ENCODE measurements at regions not wholly inside any gene's neighbourhood (a gene's known extent, or its start where the extent isn't known, plus 50 kb on each side); places are given as distances from the start of the nearest gene placed in this dataset.

DNA sequence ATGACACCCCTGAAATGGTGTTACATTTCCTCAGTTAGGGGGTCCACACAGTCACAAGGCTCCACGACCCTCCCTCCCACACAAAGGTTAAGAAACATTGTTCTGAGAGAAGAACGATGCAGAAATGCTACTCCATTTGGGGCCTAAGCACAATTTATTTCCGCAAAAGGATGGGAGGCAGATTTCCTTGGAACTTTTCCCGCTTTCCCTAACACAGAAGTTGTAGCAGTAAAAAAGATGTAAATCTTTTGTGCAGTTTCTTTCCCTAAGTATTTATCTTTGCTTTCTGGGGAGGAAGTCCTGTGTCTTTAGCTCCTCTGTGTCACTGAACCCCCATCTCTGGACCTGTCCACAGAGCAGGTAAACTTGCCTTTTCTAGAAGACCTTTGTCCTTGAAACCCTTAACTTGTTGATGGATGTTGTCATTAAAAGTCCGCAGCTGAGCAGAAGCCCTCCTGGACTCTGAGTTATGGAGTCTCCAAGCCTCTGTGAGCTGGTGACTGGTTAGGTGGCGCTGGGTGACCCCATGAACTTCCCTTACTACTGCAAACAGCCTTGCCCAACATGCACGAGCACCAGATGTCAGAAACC is 67.2 kb upstream of the SHISA3 start:
- DNase-seq (ENCODE audit: low read depth in 2 of 2): no peak

DNA sequence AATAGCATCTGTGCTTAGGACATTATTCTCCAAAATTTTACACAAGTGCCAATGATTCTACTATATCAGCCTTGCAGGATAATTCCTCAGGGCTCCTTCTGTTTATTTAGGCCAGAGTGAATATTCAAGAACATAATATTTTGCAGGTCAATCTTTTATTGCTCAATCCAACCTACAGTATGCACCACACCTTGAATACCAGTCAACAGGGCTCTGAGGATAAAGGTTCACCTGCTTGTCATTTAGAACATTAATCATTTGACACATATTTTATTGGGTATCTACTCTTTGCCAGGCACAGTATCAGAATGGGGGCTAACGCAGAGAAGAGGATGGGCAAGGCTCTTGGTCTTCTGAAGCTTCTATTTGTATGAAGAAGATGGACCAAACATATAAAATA is 66.2 kb upstream of the SHISA3 start:
- DNase-seq (ENCODE audit: low read depth in 2 of 2): no peak

DNA sequence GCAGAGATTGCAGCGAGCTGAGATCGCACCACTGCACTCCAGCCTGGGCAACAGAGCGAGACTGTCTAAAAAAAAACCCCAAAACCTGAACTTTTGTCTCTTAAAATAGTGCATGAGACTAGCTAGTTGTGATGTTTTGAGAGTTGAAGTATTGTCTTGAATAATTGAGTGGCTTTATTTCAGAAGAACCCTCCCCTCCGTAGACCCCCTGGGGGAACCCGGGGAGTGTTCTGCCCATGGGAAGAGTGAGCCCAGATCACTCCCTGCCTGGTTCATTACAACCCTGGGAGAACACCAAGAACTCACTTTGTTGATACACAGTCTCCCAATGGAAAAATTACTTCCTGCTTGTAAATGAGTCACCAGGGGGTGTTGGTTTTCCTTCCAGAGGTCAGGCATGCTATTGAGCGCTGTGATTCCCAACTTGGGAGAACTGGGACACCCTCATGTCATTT is 65.3 kb upstream of the SHISA3 start:
- DNase-seq (ENCODE audit: low read depth in 2 of 2): no peak

DNA sequence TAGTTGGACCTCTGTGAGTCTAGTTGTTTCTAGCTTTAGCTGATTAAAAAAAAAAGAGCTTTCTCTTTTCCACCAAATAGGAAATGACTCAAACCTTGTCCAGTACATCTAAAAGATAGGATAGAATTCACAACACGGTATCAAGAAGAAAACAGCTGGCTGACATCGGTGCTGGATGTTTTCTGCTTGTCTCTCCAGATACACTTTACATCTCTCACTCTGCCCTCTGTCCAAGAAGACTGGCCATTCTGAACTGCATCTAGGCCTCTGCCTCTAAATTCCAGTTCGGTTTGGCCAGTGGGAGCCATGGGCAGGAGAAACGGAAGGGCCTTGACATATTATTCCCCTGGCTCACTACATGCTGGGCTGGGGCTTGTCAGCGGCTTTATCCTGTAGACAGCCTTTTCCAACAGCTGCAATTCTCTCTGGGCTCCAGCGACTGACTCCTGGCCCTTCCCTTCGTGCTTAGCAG is 57.3 kb upstream of the SHISA3 start:
- DNase-seq (ENCODE audit: low read depth in 2 of 2): no peak

DNA sequence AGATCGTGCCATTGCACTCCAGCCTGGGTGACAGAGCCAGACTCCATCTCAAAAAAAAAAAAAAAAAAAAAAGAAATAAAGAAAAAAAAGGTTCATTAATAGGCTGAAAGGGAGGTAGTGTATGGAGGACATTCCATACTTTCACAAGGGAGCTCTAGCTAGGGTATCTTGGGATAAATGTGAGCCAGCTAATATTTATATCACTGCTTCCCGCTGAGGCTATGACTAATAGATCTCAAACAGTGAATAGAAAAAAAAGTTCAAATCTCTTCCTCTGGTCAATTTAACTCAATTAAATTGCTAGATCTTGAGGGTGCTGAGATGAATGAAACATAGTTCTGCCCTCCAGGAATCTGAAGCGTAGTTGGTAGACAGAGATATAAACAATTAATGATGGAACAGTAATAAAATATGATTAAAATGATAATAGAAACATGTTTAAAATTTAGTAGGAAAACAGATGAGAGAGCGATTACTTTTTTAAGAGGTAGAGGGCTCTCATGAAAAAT is 55.7 kb upstream of the SHISA3 start:
- DNase-seq (ENCODE audit: low read depth in 2 of 2): no peak

DNA sequence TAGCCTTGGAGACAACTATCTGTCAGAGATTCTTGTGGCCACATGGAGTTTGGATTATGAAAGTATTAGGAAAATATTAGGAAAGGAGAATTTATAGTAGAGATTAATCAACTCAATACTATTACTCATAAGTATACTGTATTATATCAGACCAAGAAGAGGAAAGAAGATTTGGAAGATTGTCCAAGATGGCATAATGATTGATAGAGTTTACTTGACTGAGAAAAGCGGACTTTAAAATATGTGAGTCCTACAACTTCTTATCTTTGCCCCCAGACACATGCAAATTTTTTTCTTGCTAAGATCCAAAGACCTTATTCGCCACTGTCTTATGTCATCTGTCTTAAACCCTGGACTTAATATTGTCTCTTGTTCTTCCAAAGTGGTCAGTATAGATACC is 54.8 kb upstream of the SHISA3 start:
- no peak for DNase-seq (ENCODE audit: low read depth in 2 of 2)

DNA sequence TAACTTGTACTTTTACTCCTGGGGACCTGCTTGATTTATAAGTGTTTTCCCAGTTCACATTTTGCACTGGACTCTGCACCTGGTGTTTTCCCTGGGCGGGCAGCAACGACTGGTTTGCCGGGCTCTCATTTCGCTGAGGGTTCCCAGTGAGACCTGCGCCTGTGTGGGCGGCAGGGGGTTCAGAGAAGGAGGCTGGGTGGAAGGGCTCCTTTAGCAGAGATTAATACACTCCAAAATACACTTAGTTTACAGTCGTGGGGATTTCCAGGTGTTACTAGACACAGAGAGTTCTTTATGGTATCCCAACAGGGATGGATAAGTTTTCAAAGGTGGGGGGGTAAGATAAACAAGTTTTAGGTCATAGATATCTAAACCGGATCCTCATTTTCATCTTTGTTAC is 53.0 kb upstream of the SHISA3 start:
- DNase-seq (ENCODE audit: low read depth in 2 of 2): no peak

DNA sequence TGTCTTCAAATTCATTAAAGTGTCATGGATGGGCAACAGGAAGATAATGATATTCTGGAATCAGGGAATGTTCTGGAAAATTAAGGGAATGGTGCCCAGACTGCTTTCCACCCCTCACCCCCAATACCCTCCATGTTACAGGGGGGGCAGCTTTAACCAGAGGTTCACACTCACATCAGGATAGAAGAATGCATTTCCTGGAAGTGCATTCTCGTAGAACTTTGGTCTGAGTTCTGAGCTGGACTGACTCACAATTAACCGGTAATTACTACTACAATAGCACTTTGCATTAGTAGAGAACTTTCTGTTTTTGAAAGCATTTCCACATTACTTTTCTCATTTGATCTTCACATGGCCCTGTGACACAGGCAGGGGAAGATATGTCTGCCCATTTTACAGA is 52.5 kb upstream of the SHISA3 start:
- DNase-seq (ENCODE audit: low read depth in 2 of 2): no peak

DNA sequence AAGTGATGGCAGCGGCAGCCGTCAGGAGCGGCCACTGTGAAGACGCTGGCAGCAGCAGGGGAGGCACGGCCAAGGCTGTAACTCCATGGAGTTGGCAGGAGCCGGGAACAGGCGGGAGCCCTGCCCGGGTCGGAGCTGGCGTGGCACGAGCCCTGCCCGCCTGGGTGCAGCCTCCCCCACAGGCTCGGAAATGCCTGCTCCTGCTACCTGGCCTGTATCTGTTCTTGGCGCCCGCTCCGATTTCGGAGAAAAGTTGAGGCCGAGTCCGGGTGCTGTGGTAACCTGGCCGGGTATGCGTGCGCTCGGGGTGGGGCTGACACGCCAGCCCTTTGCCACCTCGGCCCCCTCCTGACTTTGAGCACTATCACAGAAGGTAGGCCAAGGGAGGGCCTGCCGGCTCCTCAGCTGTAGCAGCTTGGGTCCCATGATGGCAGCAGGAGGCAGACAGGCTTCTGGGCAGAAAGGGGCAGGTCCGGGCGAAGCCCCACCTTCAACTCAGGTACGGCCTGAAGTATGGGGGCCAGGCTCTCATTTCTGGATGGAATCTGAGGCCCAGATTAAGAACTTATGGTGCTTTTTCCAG is 51.2 kb upstream of the SHISA3 start:
- no peak for DNase-seq (ENCODE audit: low read depth in 2 of 2)

DNA sequence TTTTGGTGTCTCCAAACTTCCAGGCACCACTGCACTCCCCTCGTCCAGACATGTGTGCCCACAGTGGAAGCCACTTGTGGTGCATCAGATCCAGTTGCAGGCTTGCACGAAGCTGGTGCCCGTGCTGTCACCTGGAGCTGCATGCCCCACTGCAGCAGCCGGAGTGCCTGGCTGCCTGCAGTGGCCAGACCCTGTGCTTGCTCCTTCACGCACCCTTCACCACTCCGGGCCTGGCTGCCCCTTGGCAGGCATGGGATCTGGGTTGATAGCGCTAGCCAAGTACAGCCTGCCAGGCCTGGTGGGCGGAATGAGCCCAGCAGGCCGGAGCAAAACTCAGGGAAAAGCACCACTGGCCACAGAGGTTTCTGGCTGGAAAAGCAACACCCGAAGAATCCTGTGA is 50.2 kb upstream of the SHISA3 start:
- DNase-seq (ENCODE audit: low read depth in 2 of 2): no peak

Measured in stimulated activated CD4-positive, alpha-beta T cell treated with anti-CD3 and anti-CD28 coated beads, Interleukin-15, amount 100 ng/mL, for 48 hours (primary cell).